Smooth muscle cell (in vitro differentiated cells): ENCODE measurements at regions not wholly inside any gene's neighbourhood (a gene's known extent, or its start where the extent isn't known, plus 50 kb on each side); places are given as distances from the start of the nearest gene placed in this dataset.

Experiments used
- DNase-seq: peaks from one replicate; lab custom pipeline; 2025; ENCODE audit not compliant: unreplicated experiment; lab: John Stamatoyannopoulos, UW
- H2AFZ ChIP-seq: fragments of 200-600 bp; sonication (generic); 2 replicates; pipeline ENCODE4 v1.6.0; 2016; ENCODE audit warnings: antibody characterized with exemption, low read depth, mild to moderate bottlenecking
- H3F3A ChIP-seq: fragments of 200-600 bp; sonication (generic); 2 replicates; pipeline ENCODE4 v1.6.0; 2017; ENCODE audit warnings: antibody characterized with exemption, low read depth
- H3K27ac ChIP-seq: fragments of 200-600 bp; sonication (generic); 2 replicates; pipeline ENCODE4 v1.5.1; 2016; ENCODE audit warnings: low read depth, mild to moderate bottlenecking
- H3K27me3 ChIP-seq: fragments of 200-600 bp; sonication (generic); 2 replicates; pipeline ENCODE4 v1.6.1; 2016; ENCODE audit warnings: low read depth, mild to moderate bottlenecking
- H3K36me3 ChIP-seq: fragments of 200-600 bp; sonication (generic); 2 replicates; pipeline ENCODE4 v1.5.1; 2016; ENCODE audit warnings: low read depth
- H3K4me1 ChIP-seq: fragments of 200-600 bp; sonication (generic); 2 replicates; pipeline ENCODE4 v1.5.1; 2016; ENCODE audit warnings: low read depth
- H3K4me2 ChIP-seq: fragments of 200-600 bp; sonication (generic); 2 replicates; pipeline ENCODE4 v1.6.0; 2016; ENCODE audit warnings: mild to moderate bottlenecking
- H3K4me3 ChIP-seq: fragments of 200-600 bp; sonication (generic); 2 replicates; pipeline ENCODE4 v1.5.1; 2016; ENCODE audit warnings: mild to moderate bottlenecking
- H3K79me2 ChIP-seq: fragments of 200-600 bp; sonication (generic); 2 replicates; pipeline ENCODE4 v1.6.0; 2016; ENCODE audit warnings: low read depth, mild to moderate bottlenecking
- H3K9ac ChIP-seq: fragments of 200-600 bp; sonication (generic); 2 replicates; pipeline ENCODE4 v1.6.0; 2016; ENCODE audit warnings: low read depth
- H3K9me3 ChIP-seq: fragments of 200-600 bp; sonication (generic); replicated peaks from 2 replicates; pipeline ENCODE4 v1.5.1; 2016; ENCODE audit warnings: low read depth
- H4K20me1 ChIP-seq: fragments of 200-600 bp; sonication (generic); 2 replicates; pipeline ENCODE4 v1.6.0; 2016; ENCODE audit warnings: low read depth
- CTCF ChIP-seq: fragments of 200-600 bp; sonication (generic); IDR thresholded peaks from 2 replicates; pipeline ENCODE4 v1.5.1; 2017; ENCODE audit warnings: borderline replicate concordance, mild to moderate bottlenecking, antibody characterized with exemption; ENCODE audit not compliant: insufficient read depth, poor library complexity, severe bottlenecking
- WGBS: methylation state at CpG from one replicate; pipeline ENCODE4 v1.1.7; 2016; ENCODE audit warnings: low lambda C conversion rate; 5-methylcytosine and 5-hydroxymethylcytosine counted together

GRCh38 chr20:58149437-58150091, 78.9 kb downstream of the ANKRD60 start:
- WGBS = 79% methylated on average over 5 of the region's 5 CpGs
- Histone ChIP-seq H3K27ac (no peak overlapping the region), H3K4me1 (no peaks in the 10 kb centered on the region), H3K4me2 (no peak overlapping the region), H4K20me1 (no peaks in the 10 kb centered on the region), H3F3A (no peaks in the 10 kb centered on the region), H3K9me3 (no peaks in the 10 kb centered on the region), H3K4me3 (no peak overlapping the region), H2AFZ (no peak overlapping the region), H3K79me2 (no peaks in the 10 kb centered on the region), H3K36me3 (no peaks in the 10 kb centered on the region), H3K27me3 (peaks cover 53% of the 10 kb centered on the region), H3K9ac (no peak overlapping the region)
- TF ChIP-seq CTCF = no peak
- no peak for DNase-seq

GRCh38 chr20:58148891-58149290, 79.6 kb downstream of the ANKRD60 start:
- no peak for DNase-seq
- Histone ChIP-seq H3K36me3 (no peaks in the 10 kb centered on the region), H3K9me3 (no peaks in the 10 kb centered on the region), H3K4me2 (no peak overlapping the region), H3K27me3 (peaks cover 53% of the 10 kb centered on the region), H3F3A (no peaks in the 10 kb centered on the region), H3K4me3 (no peak overlapping the region), H3K27ac (no peak overlapping the region), H4K20me1 (no peaks in the 10 kb centered on the region), H2AFZ (no peak overlapping the region), H3K79me2 (no peaks in the 10 kb centered on the region), H3K9ac (no peak overlapping the region), H3K4me1 (no peaks in the 10 kb centered on the region)
- WGBS = 77% methylated on average over 8 of the region's 8 CpGs
- no peak for TF ChIP-seq CTCF

GRCh38 chr20:58147628-58148370, 80.7 kb downstream of the ANKRD60 start:
- Histone ChIP-seq H3F3A (no peaks in the 10 kb centered on the region), H3K36me3 (no peaks in the 10 kb centered on the region), H3K79me2 (no peaks in the 10 kb centered on the region), H3K27ac (no peak overlapping the region), H3K4me3 (no peak overlapping the region), H2AFZ (no peak overlapping the region), H3K9ac (no peak overlapping the region), H3K4me2 (no peak overlapping the region), H4K20me1 (no peaks in the 10 kb centered on the region), H3K9me3 (no peaks in the 10 kb centered on the region), H3K27me3 (peaks cover 44% of the 10 kb centered on the region), H3K4me1 (no peaks in the 10 kb centered on the region)
- 87% methylated on average over 10 of the region's 10 CpGs for WGBS
- DNase-seq = no peak
- TF ChIP-seq CTCF = no peak

GRCh38 chr20:58146746-58147140, 81.7 kb downstream of the ANKRD60 start:
- TF ChIP-seq CTCF = no peak
- DNase-seq = no peak
- H3K27ac ChIP-seq = no peak overlapping the region
- H3K36me3 ChIP-seq = no peaks in the 10 kb centered on the region
- H3K9ac ChIP-seq = no peak overlapping the region
- H3F3A ChIP-seq = no peaks in the 10 kb centered on the region
- H2AFZ ChIP-seq = no peak overlapping the region
- no peak overlapping the region for H3K4me3 ChIP-seq
- H3K79me2 ChIP-seq = no peaks in the 10 kb centered on the region
- H4K20me1 ChIP-seq = no peaks in the 10 kb centered on the region
- no peaks in the 10 kb centered on the region for H3K4me1 ChIP-seq
- H3K27me3 ChIP-seq = peaks cover 33% of the 10 kb centered on the region
- no peak overlapping the region for H3K4me2 ChIP-seq
- WGBS = 94% methylated on average over 11 of the region's 11 CpGs
- no peaks in the 10 kb centered on the region for H3K9me3 ChIP-seq
